OCI-LY7 (cell line): ENCODE measurements at regions not wholly inside any gene's neighbourhood (a gene's known extent, or its start where the extent isn't known, plus 50 kb on each side); places are given as distances from the start of the nearest gene placed in this dataset.

Experiments used
- BruUV-seq: library from RNA; stranded (reverse); fragments of 400-500 nt; replicated peaks from 2 replicates; lab custom pipeline; 2021; lab: Mats Ljungman, UMichigan
- CTCF ChIA-PET: fragments of 300-600 bp; sonication (Branson Sonifier 250); formaldehyde crosslinking; loops from one replicate; lab custom pipeline; 2022; ENCODE audit warnings: antibody characterized with exemption; ENCODE audit not compliant: unreplicated experiment; lab: Charles Lee
- POLR2A ChIA-PET: fragments of 300-600 bp; sonication (Branson Sonifier 250); formaldehyde crosslinking; loops from one replicate; lab custom pipeline; 2022; ENCODE audit warnings: antibody characterized with exemption; lab: Charles Lee
- DNase-seq: peaks from one replicate; pipeline ENCODE4 v3.0.0-alpha.2; 2015; ENCODE audit warnings: low spot score
- H2AFZ ChIP-seq: fragments of 200-600 bp; sonication (generic), shearing (Covaris generic); 2 replicates; pipeline ENCODE4 v1.6.1; 2014; ENCODE audit warnings: mild to moderate bottlenecking, antibody characterized with exemption, low read length, moderate library complexity
- H3K27ac ChIP-seq: fragments of 200-600 bp; sonication (generic); 2 replicates; pipeline ENCODE4 v1.5.1; 2014; ENCODE audit warnings: mixed run types, low read depth, mild to moderate bottlenecking, moderate library complexity, low read length, inconsistent platforms; ENCODE audit not compliant: poor library complexity, severe bottlenecking
- H3K36me3 ChIP-seq: fragments of 200-600 bp; sonication (generic); 2 replicates; pipeline ENCODE4 v1.6.1; 2014; ENCODE audit warnings: mild to moderate bottlenecking, antibody characterized with exemption, low read length, moderate library complexity, mixed read lengths; ENCODE audit not compliant: insufficient read depth
- H3K4me1 ChIP-seq: fragments of 200-600 bp; sonication (generic); 2 replicates; pipeline ENCODE4 v1.5.1; 2014; ENCODE audit warnings: mild to moderate bottlenecking, low read length; ENCODE audit not compliant: insufficient read depth, poor library complexity, severe bottlenecking
- H3K4me2 ChIP-seq: fragments of 200-600 bp; sonication (generic); 2 replicates; pipeline ENCODE4 v1.6.1; 2014; ENCODE audit warnings: mild to moderate bottlenecking, low read length
- H3K4me3 ChIP-seq: fragments of 200-600 bp; sonication (generic); 2 replicates; pipeline ENCODE4 v1.5.1; 2014; ENCODE audit warnings: mild to moderate bottlenecking, low read depth, low read length; ENCODE audit not compliant: poor library complexity, severe bottlenecking
- H3K79me2 ChIP-seq: fragments of 200-600 bp; sonication (generic); 2 replicates; pipeline ENCODE4 v1.6.1; 2016; ENCODE audit warnings: low read depth, mild to moderate bottlenecking, low read length, moderate library complexity, mixed read lengths; ENCODE audit not compliant: insufficient read depth
- H3K9me2 ChIP-seq: fragments of 200-600 bp; sonication (generic); 2 replicates; pipeline ENCODE4 v1.6.1; 2016; ENCODE audit warnings: mild to moderate bottlenecking, low read length, mixed read lengths; ENCODE audit not compliant: insufficient read depth
- H3K9me3 ChIP-seq: fragments of 200-600 bp; sonication (generic); 2 replicates; pipeline ENCODE4 v1.6.1; 2014; ENCODE audit warnings: mild to moderate bottlenecking, mixed run types, low read length, mixed read lengths
- H4K20me1 ChIP-seq: fragments of 200-600 bp; sonication (generic); 2 replicates; pipeline ENCODE4 v1.6.1; 2014; ENCODE audit warnings: mild to moderate bottlenecking, antibody characterized with exemption, low read length, moderate library complexity, mixed read lengths; ENCODE audit not compliant: insufficient read depth
- EZH2phosphoT487 ChIP-seq: fragments of 200-600 bp; sonication (generic); IDR thresholded peaks from 2 replicates; pipeline ENCODE4 v1.6.1; 2018; ENCODE audit warnings: low read depth, borderline replicate concordance, mild to moderate bottlenecking, mixed run types, antibody characterized with exemption, low read length, moderate library complexity, mixed read lengths
- intact Hi-C: fragments of 100-400 bp; cut with micrococcal nuclease; formaldehyde crosslinking; loops from one replicate; pipeline ENCODE4 v1.10.0; 2022; ENCODE audit not compliant: unreplicated experiment
- TF ChIP-seq, protein P1 (sequence below): fragments of 200-600 bp; sonication (generic); conservative IDR thresholded peaks from 2 replicates; pipeline ENCODE4 v1.5.1; 2014; ENCODE audit warnings: mild to moderate bottlenecking, antibody characterized with exemption, low read length, moderate library complexity, mixed read lengths

DNA sequence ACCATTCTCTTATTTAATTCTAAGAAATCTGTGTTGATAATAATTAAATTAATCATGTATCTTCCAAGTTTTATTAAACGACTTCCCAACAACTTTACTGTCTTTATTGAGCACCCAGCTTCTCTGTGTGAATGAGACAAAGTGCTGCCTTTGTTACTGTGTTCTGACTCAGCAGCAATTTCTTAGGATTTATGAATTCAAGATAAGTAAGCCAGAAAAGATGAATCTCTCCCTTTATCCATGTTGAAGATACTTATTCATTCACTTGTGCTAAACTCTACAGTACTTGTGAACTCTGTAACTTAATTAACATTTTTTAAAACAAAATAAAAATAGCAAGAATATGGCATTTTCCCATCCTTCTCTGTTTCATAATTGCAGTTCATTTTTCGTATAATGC is 1403.3 kb upstream of the DDX18 start:
- H3K27ac ChIP-seq = no peak overlapping the region
- no peaks in the 10 kb centered on the region for H3K4me1 ChIP-seq
- no peaks in the 10 kb centered on the region for H3K36me3 ChIP-seq
- no peaks in the 10 kb centered on the region for H4K20me1 ChIP-seq
- CTCF ChIA-PET = no interaction called here
- H3K4me3 ChIP-seq = no peak overlapping the region
- no TSS peak for BruUV-seq
- no peaks in the 10 kb centered on the region for H3K79me2 ChIP-seq
- POLR2A ChIA-PET = no interaction called here
- intact Hi-C loops = no loop called here
- H3K9me2 ChIP-seq = no peaks in the 10 kb centered on the region
- no peak for TF ChIP-seq EZH2phosphoT487
- TF ChIP-seq, protein P1, sequence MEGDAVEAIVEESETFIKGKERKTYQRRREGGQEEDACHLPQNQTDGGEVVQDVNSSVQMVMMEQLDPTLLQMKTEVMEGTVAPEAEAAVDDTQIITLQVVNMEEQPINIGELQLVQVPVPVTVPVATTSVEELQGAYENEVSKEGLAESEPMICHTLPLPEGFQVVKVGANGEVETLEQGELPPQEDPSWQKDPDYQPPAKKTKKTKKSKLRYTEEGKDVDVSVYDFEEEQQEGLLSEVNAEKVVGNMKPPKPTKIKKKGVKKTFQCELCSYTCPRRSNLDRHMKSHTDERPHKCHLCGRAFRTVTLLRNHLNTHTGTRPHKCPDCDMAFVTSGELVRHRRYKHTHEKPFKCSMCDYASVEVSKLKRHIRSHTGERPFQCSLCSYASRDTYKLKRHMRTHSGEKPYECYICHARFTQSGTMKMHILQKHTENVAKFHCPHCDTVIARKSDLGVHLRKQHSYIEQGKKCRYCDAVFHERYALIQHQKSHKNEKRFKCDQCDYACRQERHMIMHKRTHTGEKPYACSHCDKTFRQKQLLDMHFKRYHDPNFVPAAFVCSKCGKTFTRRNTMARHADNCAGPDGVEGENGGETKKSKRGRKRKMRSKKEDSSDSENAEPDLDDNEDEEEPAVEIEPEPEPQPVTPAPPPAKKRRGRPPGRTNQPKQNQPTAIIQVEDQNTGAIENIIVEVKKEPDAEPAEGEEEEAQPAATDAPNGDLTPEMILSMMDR = no peak
- no peaks in the 10 kb centered on the region for H3K9me3 ChIP-seq
- DNase-seq = no peak
- no peak overlapping the region for H3K4me2 ChIP-seq
- no peak overlapping the region for H2AFZ ChIP-seq

DNA sequence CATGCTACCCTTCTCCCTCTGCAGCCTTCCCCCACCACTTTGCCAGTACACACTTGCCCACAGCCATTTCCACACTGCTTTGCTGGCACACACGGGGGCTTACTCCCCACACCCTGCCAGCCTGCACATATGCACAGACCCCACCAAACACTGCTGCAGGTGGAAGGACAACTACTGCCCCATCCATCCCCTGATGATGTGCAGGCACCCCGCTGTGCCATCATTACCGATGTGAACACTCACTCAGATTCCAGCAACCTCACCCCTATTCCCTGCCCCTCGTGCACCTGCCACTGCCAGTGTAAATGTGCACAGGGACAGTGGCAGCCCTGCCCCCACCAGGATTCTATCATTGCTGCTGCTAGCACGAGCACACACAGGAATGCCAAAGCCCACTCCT is 1400.8 kb upstream of the DDX18 start:
- H3K4me3 ChIP-seq = no peak overlapping the region
- H3K4me2 ChIP-seq = no peak overlapping the region
- no peak for DNase-seq
- no peak overlapping the region for H2AFZ ChIP-seq
- ChIA-PET POLR2A (no interaction called here), CTCF (no interaction called here)
- H3K36me3 ChIP-seq = no peaks in the 10 kb centered on the region
- H4K20me1 ChIP-seq = no peaks in the 10 kb centered on the region
- H3K27ac ChIP-seq = no peak overlapping the region
- H3K79me2 ChIP-seq = no peaks in the 10 kb centered on the region
- H3K9me2 ChIP-seq = no peaks in the 10 kb centered on the region
- no peak for TF ChIP-seq EZH2phosphoT487
- TF ChIP-seq, protein P1 = no peak
- H3K9me3 ChIP-seq = no peaks in the 10 kb centered on the region
- intact Hi-C loops = no loop called here
- BruUV-seq = no TSS peak
- H3K4me1 ChIP-seq = no peaks in the 10 kb centered on the region

DNA sequence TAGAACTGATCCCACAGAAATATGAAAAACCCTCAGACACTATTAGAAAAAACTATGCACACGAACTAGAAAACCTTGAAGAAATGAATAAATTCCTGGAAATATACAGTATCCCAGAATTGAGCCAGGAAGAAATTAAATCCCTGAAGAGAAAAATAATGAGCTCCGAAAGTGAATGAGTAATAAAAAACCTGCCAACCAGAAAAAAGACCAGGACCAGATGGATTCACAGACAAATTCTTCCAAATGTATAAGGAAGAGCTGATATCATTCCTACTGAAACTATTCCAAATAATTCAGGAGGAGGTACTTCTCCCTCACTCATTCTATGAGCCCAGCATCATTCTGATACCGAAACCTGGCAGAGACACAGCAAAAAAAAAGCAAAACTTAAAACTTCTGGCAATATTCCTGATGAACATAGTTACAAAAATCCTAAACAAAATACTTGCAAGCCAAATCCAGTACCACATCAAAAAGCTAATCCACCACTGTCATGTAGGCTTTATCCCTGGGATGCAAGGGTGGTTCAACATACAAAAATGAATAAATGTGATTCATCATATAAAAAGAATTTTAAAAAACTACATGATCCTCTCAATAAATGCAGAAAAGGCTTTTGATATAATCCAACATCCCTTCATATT is 1397.6 kb upstream of the DDX18 start:
- H3K79me2 ChIP-seq = no peaks in the 10 kb centered on the region
- H3K4me2 ChIP-seq = no peak overlapping the region
- BruUV-seq = no TSS peak
- no peak overlapping the region for H3K4me3 ChIP-seq
- no peaks in the 10 kb centered on the region for H3K9me2 ChIP-seq
- DNase-seq = no peak
- intact Hi-C loops = no loop called here
- no peaks in the 10 kb centered on the region for H3K36me3 ChIP-seq
- no peak overlapping the region for H3K27ac ChIP-seq
- H3K9me3 ChIP-seq = no peaks in the 10 kb centered on the region
- ChIA-PET POLR2A (interaction anchor here (0.7 kb wide), 1 partner anchor 59 kb away, joined by 4 read pairs; no protein-coding TSS in a partner anchor), CTCF (no interaction called here)
- TF ChIP-seq EZH2phosphoT487 = no peak
- TF ChIP-seq, protein P1 = no peak
- no peak overlapping the region for H2AFZ ChIP-seq
- H3K4me1 ChIP-seq = no peaks in the 10 kb centered on the region
- no peaks in the 10 kb centered on the region for H4K20me1 ChIP-seq
